Upper lobe of left lung (tissue), 6 donors: ENCODE measurements at regions not wholly inside any gene's neighbourhood (a gene's known extent, or its start where the extent isn't known, plus 50 kb on each side); places are given as distances from the start of the nearest gene placed in this dataset.

Experiments used
- ATAC-seq, 2 donors: fragments of 200-7000 bp; cut with Tn5 transposase; one replicate each; pipeline ENCODE4 v1.9.1; 2022; ENCODE audit warnings: mild to moderate bottlenecking in 2 of 2, moderate library complexity in 2 of 2; ENCODE audit not compliant: low FRiP score in 2 of 2
- DNase-seq, 2 donors: peaks; one replicate each; pipeline ENCODE4 v3.0.0-alpha.2; 2019 to 2020
- H3K27ac ChIP-seq, 4 donors: fragments of 200-600 bp; sonication (generic); one replicate each; pipeline ENCODE4 v1.5.1; 2016 to 2019
- H3K27me3 ChIP-seq, 4 donors: fragments of 200-600 bp; sonication (generic); one replicate each; pipeline ENCODE4 v1.5.1; 2017 to 2019
- H3K36me3 ChIP-seq, 4 donors: fragments of 200-600 bp; sonication (generic); one replicate each; pipeline ENCODE4 v1.5.1; 2016 to 2019
- H3K4me1 ChIP-seq, 4 donors: fragments of 200-600 bp; sonication (generic); one replicate each; pipeline ENCODE4 v1.5.1; 2018 to 2019
- H3K4me3 ChIP-seq, 4 donors: fragments of 200-600 bp; sonication (generic); one replicate each; pipeline ENCODE4 v1.5.1; 2017 to 2019; ENCODE audit warnings: mild to moderate bottlenecking in 2 of 4, moderate library complexity in 1 of 4
- H3K9me3 ChIP-seq, 4 donors: fragments of 200-600 bp; sonication (generic); one replicate each; pipeline ENCODE4 v1.5.1; 2018 to 2019
- CTCF ChIP-seq, 6 experiments: fragments of 450-650 bp in 4 of 6; fragments of 200-600 bp in 2 of 6; sonication (generic) in 2 of 6; IDR thresholded peaks; one replicate each; pipeline ENCODE4 v1.5.1; 2016 to 2019; ENCODE audit warnings: antibody characterized with exemption in 6 of 6
- EP300 ChIP-seq, 4 donors: sonication (generic); formaldehyde crosslinking; IDR thresholded peaks; one replicate each; pipeline ENCODE4 v1.5.1; 2017; ENCODE audit warnings: antibody characterized with exemption in 4 of 4, control low read depth in 2 of 4
- POLR2A ChIP-seq, 4 donors: fragments of 450-650 bp; IDR thresholded peaks; one replicate each; pipeline ENCODE4 v1.5.1; 2016 to 2017; ENCODE audit warnings: antibody characterized with exemption in 4 of 4, mild to moderate bottlenecking in 2 of 4
- POLR2AphosphoS5 ChIP-seq, 2 donors: sonication (generic); formaldehyde crosslinking; IDR thresholded peaks; one replicate each; pipeline ENCODE4 v1.5.1; 2017; ENCODE audit warnings: antibody characterized with exemption in 2 of 2
- WGBS, 2 donors: methylation state at CpG; one replicate each; pipeline ENCODE4 v1.1.5; 2017 to 2018; 5-methylcytosine and 5-hydroxymethylcytosine counted together
- donor health status: DM: no; HTN: no; CAD: no; lungs with moderate emphysema.
- donor health status: DM: no; HTN: yes; CAD: no; lungs with severe emphysema.

- no peak overlapping the region for H3K27ac ChIP-seq
- H3K27me3 ChIP-seq = no peaks in the 10 kb centered on the region
- no peaks in the 10 kb centered on the region for H3K9me3 ChIP-seq
- ATAC-seq (no peak), DNase-seq (no peak)
- WGBS, 2 donors = 82 to 97% methylated on average over 2 of the region's 2 CpGs
- TF ChIP-seq POLR2A (IDR thresholded peaks at IDR 0.05) = no peak
- TF ChIP-seq POLR2AphosphoS5 (IDR thresholded peaks at IDR 0.05) = no peak
- TF ChIP-seq CTCF (IDR thresholded peaks at IDR 0.05) = no peak
- no peak for TF ChIP-seq EP300 (IDR thresholded peaks at IDR 0.05)
- no peak overlapping the region for H3K4me3 ChIP-seq
- H3K36me3 ChIP-seq = no peaks in the 10 kb centered on the region
- H3K4me1 ChIP-seq = no peaks in the 10 kb centered on the region
Observed at GRCh38 chr6:50973464-50973863, 154.8 kb downstream of the TFAP2B start.

GRCh38 chr6:50974319-50974718, 155.6 kb downstream of the TFAP2B start:
- 71 to 81% methylated on average over 3 of the region's 3 CpGs for WGBS, 2 donors

GRCh38 chr6:50975216-50975615, 156.5 kb downstream of the TFAP2B start:
- H3K4me3 ChIP-seq = no peak overlapping the region
- no peaks in the 10 kb centered on the region for H3K36me3 ChIP-seq
- TF ChIP-seq CTCF (IDR thresholded peaks at IDR 0.05) (no peak), POLR2A (IDR thresholded peaks at IDR 0.05) (no peak), EP300 (IDR thresholded peaks at IDR 0.05) (no peak), POLR2AphosphoS5 (IDR thresholded peaks at IDR 0.05) (no peak)
- DNase-seq = no peak
- H3K27me3 ChIP-seq = no peaks in the 10 kb centered on the region
- ATAC-seq = no peak
- H3K4me1 ChIP-seq = no peaks in the 10 kb centered on the region
- H3K27ac ChIP-seq = no peak overlapping the region
- no peaks in the 10 kb centered on the region for H3K9me3 ChIP-seq
- 67 to 72% methylated on average over 2 of the region's 2 CpGs for WGBS, 2 donors

More at GRCh38 chr6:50974319-50974718, 155.6 kb downstream of the TFAP2B start:
- no peak for DNase-seq
- TF ChIP-seq POLR2A (IDR thresholded peaks at IDR 0.05) = no peak
- no peak for TF ChIP-seq CTCF (IDR thresholded peaks at IDR 0.05)
- no peak for TF ChIP-seq POLR2AphosphoS5 (IDR thresholded peaks at IDR 0.05)
- no peak for TF ChIP-seq EP300 (IDR thresholded peaks at IDR 0.05)
- no peak overlapping the region for H3K4me3 ChIP-seq
- no peaks in the 10 kb centered on the region for H3K9me3 ChIP-seq
- H3K4me1 ChIP-seq = no peaks in the 10 kb centered on the region
- no peak overlapping the region for H3K27ac ChIP-seq
- H3K27me3 ChIP-seq = no peaks in the 10 kb centered on the region
- ATAC-seq = no peak
- H3K36me3 ChIP-seq = no peaks in the 10 kb centered on the region

- WGBS, 2 donors = 88% methylated on average over 2 of the region's 2 CpGs
- no peaks in the 10 kb centered on the region for H3K36me3 ChIP-seq
- DNase-seq = no peak
- H3K27ac ChIP-seq = no peak overlapping the region
- H3K4me1 ChIP-seq = no peaks in the 10 kb centered on the region
- ATAC-seq = no peak
- TF ChIP-seq POLR2AphosphoS5 (IDR thresholded peaks at IDR 0.05) = no peak
- no peak for TF ChIP-seq POLR2A (IDR thresholded peaks at IDR 0.05)
- TF ChIP-seq CTCF (IDR thresholded peaks at IDR 0.05) = no peak
- TF ChIP-seq EP300 (IDR thresholded peaks at IDR 0.05) = no peak
- H3K4me3 ChIP-seq = no peak overlapping the region
- H3K27me3 ChIP-seq = no peaks in the 10 kb centered on the region
- no peaks in the 10 kb centered on the region for H3K9me3 ChIP-seq
Observed at GRCh38 chr6:50976907-50977306, 158.2 kb downstream of the TFAP2B start.

- no peaks in the 10 kb centered on the region for H3K4me1 ChIP-seq
- no peak overlapping the region for H3K27ac ChIP-seq
- no peaks in the 10 kb centered on the region for H3K9me3 ChIP-seq
- no peaks in the 10 kb centered on the region for H3K27me3 ChIP-seq
- DNase-seq (no peak), ATAC-seq (no peak)
- WGBS, 2 donors = 71 to 72% methylated on average over 1 of the region's 1 CpG
- H3K4me3 ChIP-seq = no peak overlapping the region
- H3K36me3 ChIP-seq = no peaks in the 10 kb centered on the region
- no peak for TF ChIP-seq CTCF (IDR thresholded peaks at IDR 0.05)
- TF ChIP-seq POLR2A (IDR thresholded peaks at IDR 0.05) = no peak
- TF ChIP-seq POLR2AphosphoS5 (IDR thresholded peaks at IDR 0.05) = no peak
- no peak for TF ChIP-seq EP300 (IDR thresholded peaks at IDR 0.05)
Observed at GRCh38 chr6:50977796-50978195, 159.1 kb downstream of the TFAP2B start.
